Cerebellar cortex (tissue), 1 donor: ENCODE measurements at regions not wholly inside any gene's neighbourhood (a gene's known extent, or its start where the extent isn't known, plus 50 kb on each side); places are given as distances from the start of the nearest gene placed in this dataset.
"Not testable (repeated sequence)": the region's sequence is repeated elsewhere in the genome, so short reads cannot be mapped to it uniquely, and the experiment has no call there.

Experiments
- DNase-seq: peaks from one replicate; pipeline ENCODE4 v3.0.0-alpha.2; 2015; ENCODE audit warnings: low spot score

DNA sequence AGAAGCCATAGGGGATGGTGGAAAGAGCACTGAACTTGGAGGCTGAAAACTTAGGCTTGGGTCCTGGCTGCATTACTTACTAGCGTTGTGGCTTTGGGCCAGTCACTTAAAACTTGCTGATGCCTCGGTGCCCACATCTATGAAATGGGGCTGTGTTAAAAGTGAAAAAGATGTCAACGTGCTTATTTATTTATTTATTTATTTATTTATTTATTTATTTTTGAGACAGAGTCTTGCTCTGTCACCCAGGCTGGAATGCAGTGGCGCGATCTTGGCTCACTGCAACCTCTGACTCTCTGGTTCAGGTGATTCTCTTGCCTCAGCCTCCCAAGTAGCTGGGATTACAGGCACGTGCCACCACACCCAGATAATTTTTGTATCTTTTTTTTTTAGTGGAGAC is 94.3 kb downstream of the MRM1 start:
- not testable (repeated sequence) for DNase-seq

DNA sequence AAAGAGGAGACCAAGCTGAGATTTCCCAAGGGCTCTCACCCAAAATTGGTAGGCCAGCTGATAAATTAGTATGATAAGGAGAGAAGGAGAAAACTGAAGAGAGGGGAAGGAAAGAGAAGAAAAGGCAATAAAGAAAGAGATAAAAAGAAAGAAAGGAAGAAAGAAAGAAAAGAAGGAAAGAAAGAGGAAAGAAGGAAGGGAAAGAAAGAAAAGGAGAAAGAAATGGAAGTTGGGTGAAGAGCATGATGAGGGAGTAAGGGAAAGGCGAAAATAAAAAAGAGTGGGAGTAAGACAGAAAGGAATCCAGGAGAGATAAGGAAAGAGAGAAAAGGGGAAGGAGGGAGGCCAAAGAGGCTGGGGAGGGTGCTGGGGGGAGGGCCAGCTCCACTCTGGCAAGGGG is 95.4 kb downstream of the MRM1 start:
- no peak for DNase-seq

DNA sequence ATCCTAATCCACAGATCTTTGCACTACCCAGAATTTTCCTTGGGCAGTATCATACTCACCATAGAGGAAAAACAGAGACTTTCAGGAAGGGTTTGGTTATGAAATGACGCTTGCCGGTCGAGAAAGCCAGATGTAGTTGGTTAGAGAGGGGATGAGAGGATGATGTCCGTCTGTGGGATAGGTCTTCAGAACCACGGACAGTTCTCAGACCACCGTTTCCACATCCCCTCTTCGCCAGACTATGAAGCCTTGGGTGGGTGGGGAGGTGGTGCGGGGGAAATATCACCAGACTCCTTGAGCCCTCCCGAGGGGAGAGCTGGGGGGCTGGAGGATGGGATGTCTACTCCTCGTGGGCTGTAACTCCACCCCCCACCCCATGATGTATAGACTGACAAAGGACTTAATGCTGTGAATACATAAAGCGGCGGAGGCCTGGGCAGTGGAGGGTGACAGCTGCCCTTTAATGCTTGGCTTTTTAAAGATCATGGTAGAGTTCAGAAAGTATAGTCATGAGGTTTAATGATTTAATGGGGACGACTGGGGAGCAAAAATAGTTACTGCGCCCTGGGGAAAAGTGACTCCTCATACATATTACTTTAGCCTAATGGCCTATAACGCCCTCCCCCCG is 96.6 kb downstream of the MRM1 start:
- no peak for DNase-seq

DNA sequence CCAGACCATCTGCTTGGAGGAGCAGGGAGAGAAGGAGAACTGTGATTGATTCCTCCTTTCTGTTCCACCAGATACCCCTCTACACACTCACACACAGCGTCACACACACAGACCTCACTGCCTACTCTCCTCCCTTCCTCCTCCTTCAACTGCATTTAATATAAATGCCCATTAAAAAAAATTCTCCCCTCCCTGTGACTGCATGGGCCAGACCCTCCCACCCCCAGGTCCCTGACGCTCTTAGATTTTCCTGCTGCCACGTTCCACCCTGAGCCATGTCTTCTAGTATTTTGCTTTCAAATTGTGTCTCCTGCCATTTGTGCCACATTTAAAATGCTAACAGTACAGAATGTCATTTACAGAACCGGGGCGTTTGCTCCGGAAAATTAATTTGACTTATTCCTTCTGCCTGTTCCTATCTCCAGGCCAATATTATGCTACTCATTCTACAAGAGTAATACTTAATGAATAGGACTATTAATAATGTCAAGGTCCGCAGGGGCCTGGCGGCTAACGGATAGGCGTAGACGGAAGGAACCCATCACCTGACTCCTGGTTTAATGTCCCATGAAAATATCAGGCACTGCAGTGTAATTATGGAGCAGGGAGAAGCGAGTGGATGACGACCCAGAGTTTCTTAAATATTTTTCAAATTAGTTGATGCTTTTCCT is 100.2 kb downstream of the MRM1 start:
- DNase-seq, result no peak

DNA sequence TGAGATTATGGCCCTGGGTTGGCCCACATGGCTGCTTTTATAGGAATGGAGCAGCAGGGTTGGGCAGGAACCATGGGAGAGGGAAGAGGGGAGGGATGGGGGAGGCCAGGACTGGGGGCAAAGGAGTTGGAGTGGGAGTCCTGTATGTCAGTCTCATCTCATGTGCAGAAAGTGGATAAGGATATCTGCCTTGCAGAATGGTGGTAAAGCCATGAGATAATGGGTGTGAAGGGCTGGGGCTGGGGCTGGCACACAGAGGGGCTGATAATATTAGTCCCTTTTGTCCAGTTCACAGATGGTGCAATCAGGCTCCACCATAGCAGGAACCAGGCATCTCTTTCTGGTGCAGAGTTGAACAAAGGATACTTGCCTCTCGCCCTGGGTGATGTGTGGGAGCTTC is 101.3 kb downstream of the MRM1 start:
- DNase-seq, result no peak

- DNase-seq, result peak; percentile 45
Observed at GRCh38 chr17:36703860-36704266, 102.5 kb downstream of the MRM1 start.

DNA sequence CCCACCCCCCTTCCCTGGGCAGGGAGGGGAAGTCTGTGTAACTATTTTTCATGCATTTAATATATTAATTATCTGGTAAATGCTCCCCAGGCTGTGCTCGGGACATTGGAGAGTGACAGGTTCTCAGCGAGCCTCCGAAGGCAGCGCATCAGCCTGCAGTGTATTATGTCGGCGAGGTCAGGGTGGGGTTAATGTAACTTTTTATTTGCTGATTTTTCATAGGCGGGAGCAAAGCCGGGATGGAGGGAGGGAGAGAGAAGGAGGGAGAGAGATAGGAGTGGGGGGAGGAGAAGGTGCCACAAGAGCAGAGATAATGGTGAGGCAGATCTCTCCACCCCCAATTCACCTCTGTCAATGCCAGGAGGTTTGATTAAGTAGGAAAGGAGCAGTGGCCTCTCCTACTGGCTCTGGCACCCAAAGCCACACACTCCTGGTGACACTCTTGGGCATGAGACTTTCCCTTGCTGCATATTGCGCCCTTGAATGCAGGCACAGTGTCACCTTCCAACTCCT is 104.0 kb downstream of the MRM1 start:
- DNase-seq, result no peak

GRCh38 chr17:36705874-36706731 is 104.7 kb downstream of the MRM1 start:
- peak; percentile 86 for DNase-seq

DNA sequence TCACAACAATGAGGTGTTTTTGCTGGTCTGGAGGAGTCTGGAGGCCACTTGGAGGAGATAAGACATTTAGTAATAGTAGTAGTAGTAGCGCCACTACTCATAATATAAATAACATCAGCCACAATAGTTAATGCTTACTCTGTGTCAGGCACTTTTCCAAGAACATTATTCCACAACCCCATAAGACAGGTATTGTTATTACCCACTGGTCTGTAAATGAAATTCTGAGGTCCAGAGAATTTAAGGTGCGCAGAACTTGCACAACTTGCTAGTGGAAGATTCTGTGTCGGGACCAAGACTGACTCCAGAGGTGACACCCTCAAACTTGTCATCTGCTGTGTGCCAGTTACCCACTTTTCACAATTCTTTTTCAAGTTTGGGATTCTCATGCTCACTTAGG is 106.5 kb downstream of the MRM1 start:
- no peak for DNase-seq

- DNase-seq, result no peak
Observed at GRCh38 chr17:36714789-36715188, 113.4 kb downstream of the MRM1 start.

DNA sequence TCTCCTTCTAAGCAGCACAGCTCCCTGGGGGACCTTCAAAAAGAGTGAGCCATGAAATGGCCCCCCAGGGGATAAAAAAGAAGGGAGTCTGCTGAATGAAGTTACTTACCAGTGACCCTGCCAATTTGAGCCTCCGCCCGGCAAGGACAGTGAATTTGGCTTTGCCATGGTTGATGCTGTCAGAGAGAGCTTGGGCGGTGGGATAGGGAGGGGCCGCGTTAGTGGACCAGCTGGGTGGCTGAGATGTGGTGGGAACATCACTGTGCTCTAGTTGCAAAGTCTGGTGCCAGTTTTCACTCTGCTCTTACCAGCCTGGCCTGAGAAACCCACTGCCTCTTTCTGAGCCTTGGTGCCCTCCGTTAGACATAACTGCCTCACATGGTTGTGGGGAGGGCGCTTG is 114.6 kb downstream of the MRM1 start:
- DNase-seq, result no peak

DNA sequence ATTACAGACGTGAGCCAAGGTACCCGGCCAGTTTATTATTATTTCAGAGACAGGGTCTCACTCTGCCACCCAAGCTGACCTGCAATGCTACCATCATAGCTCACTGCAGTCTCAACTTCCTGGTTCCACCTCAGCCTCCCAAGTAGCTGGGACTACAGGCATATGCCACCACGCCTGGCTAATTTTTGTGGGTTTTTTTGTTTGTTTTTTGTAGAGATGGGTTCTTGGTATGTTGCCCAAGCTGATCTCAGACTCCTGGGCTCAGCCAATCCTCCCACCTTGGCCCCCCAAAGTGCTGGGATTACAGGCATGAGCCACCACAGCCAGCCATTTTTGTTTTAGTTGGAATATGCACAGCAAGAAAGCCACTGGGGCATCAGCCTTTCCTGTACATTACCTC is 115.7 kb downstream of the MRM1 start:
- DNase-seq, result no peak

- no peak for DNase-seq
Observed at GRCh38 chr17:36720131-36720530, 118.7 kb downstream of the MRM1 start.

GRCh38 chr17:36721560-36722120 is 120.3 kb downstream of the MRM1 start:
- DNase-seq, result no peak

GRCh38 chr17:36722121-36722902 is 120.9 kb downstream of the MRM1 start:
- peak; percentile 64 for DNase-seq

- no peak for DNase-seq
Observed at GRCh38 chr17:36722903-36723263, 121.5 kb downstream of the MRM1 start.

GRCh38 chr17:36723459-36724025 is 122.2 kb downstream of the MRM1 start:
- DNase-seq, result peak; percentile 49

DNA sequence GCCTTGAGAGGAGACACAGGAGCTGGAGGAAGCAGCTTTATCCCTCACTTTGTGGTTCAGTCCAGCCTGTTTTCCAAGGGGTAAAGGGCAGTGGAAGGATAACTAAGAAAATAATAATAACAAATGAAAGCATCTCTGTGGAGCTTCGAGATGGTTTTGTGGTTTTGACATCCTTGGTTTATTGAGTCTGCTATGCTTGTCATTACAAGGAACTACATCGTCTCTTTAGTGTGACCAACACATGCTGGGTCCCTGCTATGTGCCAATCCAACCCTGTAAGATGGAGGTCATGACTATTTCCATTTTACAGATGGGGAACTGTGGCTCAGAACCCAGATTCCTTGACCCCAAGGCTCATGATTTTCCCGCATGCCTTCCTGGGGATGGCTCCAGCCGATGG is 124.8 kb downstream of the MRM1 start:
- no peak for DNase-seq

DNA sequence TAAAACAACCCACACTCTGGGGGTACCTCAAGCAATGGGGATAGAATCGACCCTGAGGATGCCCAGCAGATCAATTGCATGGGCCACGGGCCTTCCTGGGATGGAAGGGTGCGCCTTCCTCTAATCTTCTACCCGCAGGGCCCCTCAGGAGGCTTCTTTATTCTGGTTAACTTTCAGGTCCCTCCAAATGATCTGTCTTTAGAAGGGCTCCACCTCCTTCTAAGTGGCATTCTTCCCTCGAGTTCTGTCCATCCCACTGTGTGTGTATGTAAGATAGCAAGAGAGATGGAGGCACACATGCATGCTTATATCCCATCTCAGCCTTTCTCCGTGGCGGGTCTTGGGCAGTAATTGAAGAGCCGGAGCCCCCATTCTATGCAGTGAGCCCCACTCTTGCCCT is 125.7 kb downstream of the MRM1 start:
- no peak for DNase-seq

GRCh38 chr17:36727577-36727976 is 126.2 kb downstream of the MRM1 start:
- no peak for DNase-seq
